PC-9 (cell line): ENCODE measurements at regions not wholly inside any gene's neighbourhood (a gene's known extent, or its start where the extent isn't known, plus 50 kb on each side); places are given as distances from the start of the nearest gene placed in this dataset.

Experiments
- BruUV-seq: library from RNA; stranded (reverse); fragments of 400-500 nt; replicated peaks from 2 replicates; lab custom pipeline; 2021; lab: Mats Ljungman, UMichigan
- CTCF ChIA-PET: fragments of 300-600 bp; sonication (Branson Sonifier 250); formaldehyde crosslinking; loops from one replicate; lab custom pipeline; 2022; ENCODE audit warnings: antibody characterized with exemption; lab: Charles Lee
- POLR2A ChIA-PET: fragments of 300-600 bp; sonication (Branson Sonifier 250); formaldehyde crosslinking; loops from one replicate; lab custom pipeline; 2022; ENCODE audit warnings: antibody characterized with exemption; ENCODE audit not compliant: unreplicated experiment; lab: Charles Lee
- DNase-seq, 2 experiments: peaks; one replicate each; pipeline versions ENCODE4 v3.0.0 to v3.0.0-alpha.2; 2015 to 2022; ENCODE audit warnings: mixed read lengths in 1 of 2
- H2AFZ ChIP-seq: fragments of 200-600 bp; sonication (generic); 2 replicates; pipeline ENCODE4 v1.8.1; 2017; ENCODE audit warnings: antibody characterized with exemption
- H3F3A ChIP-seq: fragments of 200-600 bp; sonication (generic); 2 replicates; pipeline ENCODE4 v1.8.1; 2017; ENCODE audit warnings: antibody characterized with exemption, mild to moderate bottlenecking, low read depth; ENCODE audit not compliant: insufficient read depth
- H3K27ac ChIP-seq: fragments of 200-600 bp; sonication (generic); 2 replicates; pipeline ENCODE4 v1.6.1; 2016; ENCODE audit warnings: mixed run types
- H3K27me3 ChIP-seq: fragments of 200-600 bp; sonication (generic); 2 replicates; pipeline ENCODE4 v1.6.1; 2016; ENCODE audit warnings: low read depth, mixed run types; ENCODE audit not compliant: insufficient read depth
- H3K36me3 ChIP-seq: fragments of 200-600 bp; sonication (generic); 2 replicates; pipeline ENCODE4 v1.6.1; 2016; ENCODE audit warnings: low read depth, mixed run types
- H3K4me1 ChIP-seq: fragments of 200-600 bp; sonication (generic); replicated peaks from 2 replicates; pipeline ENCODE4 v1.6.1; 2016; ENCODE audit warnings: mixed run types; ENCODE audit not compliant: insufficient read depth
- H3K4me2 ChIP-seq: fragments of 200-600 bp; sonication (generic); 2 replicates; pipeline ENCODE4 v1.6.1; 2017; ENCODE audit warnings: mixed run types
- H3K4me3 ChIP-seq: fragments of 200-600 bp; sonication (generic); 2 replicates; pipeline ENCODE4 v1.6.1; 2016; ENCODE audit warnings: mixed run types
- H3K79me2 ChIP-seq: fragments of 200-600 bp; sonication (generic); 2 replicates; pipeline ENCODE4 v1.6.1; 2017; ENCODE audit warnings: low read depth, mixed run types
- H3K9me2 ChIP-seq: fragments of 200-600 bp; sonication (generic); 2 replicates; pipeline ENCODE4 v1.8.1; 2017; ENCODE audit warnings: mild to moderate bottlenecking; ENCODE audit not compliant: insufficient read depth
- H3K9me3 ChIP-seq: fragments of 200-600 bp; sonication (generic); 2 replicates; pipeline ENCODE4 v1.8.1; 2016; ENCODE audit warnings: low read depth; ENCODE audit not compliant: insufficient read depth
- H4K20me1 ChIP-seq: fragments of 200-600 bp; sonication (generic); 2 replicates; pipeline ENCODE4 v1.8.1; 2017; ENCODE audit not compliant: insufficient read depth
- CTCF ChIP-seq: fragments of 200-600 bp; sonication (generic); conservative IDR thresholded peaks from 2 replicates; pipeline ENCODE4 v1.6.1; 2017; ENCODE audit warnings: mixed run types, antibody characterized with exemption, mild to moderate bottlenecking, moderate library complexity
- EZH2 ChIP-seq: fragments of 200-600 bp; sonication (generic); IDR thresholded peaks from 2 replicates; pipeline ENCODE4 v1.8.0; 2017; ENCODE audit warnings: antibody characterized with exemption, low read depth
- intact Hi-C: fragments of 100-400 bp; cut with micrococcal nuclease; formaldehyde crosslinking; loops from one replicate; pipeline ENCODE4 v1.10.0; 2022; ENCODE audit not compliant: unreplicated experiment

- TF ChIP-seq EZH2 (no peak), CTCF (no peak)
- no peaks in the 10 kb centered on the region for H3K4me1 ChIP-seq
- no peaks in the 10 kb centered on the region for H3F3A ChIP-seq
- no peaks in the 10 kb centered on the region for H3K9me2 ChIP-seq
- BruUV-seq: no TSS peak
- no peak overlapping the region for H3K4me3 ChIP-seq
- intact Hi-C loops: no loop called here
- POLR2A ChIA-PET: no interaction called here
- H3K36me3 ChIP-seq: no peaks in the 10 kb centered on the region
- no peak overlapping the region for H3K27ac ChIP-seq
- CTCF ChIA-PET: no interaction called here
- no peak for DNase-seq
- no peaks in the 10 kb centered on the region for H3K27me3 ChIP-seq
- no peak overlapping the region for H2AFZ ChIP-seq
- no peak overlapping the region for H3K4me2 ChIP-seq
- H3K79me2 ChIP-seq: no peaks in the 10 kb centered on the region
- no peaks in the 10 kb centered on the region for H3K9me3 ChIP-seq
- H4K20me1 ChIP-seq: no peaks in the 10 kb centered on the region
These were observed 953.9 kb downstream of the TYW1 start for GRCh38 chr7:67950321-67951083.

- Histone ChIP-seq H2AFZ (no peak overlapping the region), H3F3A (no peaks in the 10 kb centered on the region), H3K4me1 (no peaks in the 10 kb centered on the region), H3K27me3 (no peaks in the 10 kb centered on the region), H3K36me3 (no peaks in the 10 kb centered on the region), H4K20me1 (no peaks in the 10 kb centered on the region), H3K9me3 (no peaks in the 10 kb centered on the region), H3K79me2 (no peaks in the 10 kb centered on the region), H3K27ac (no peak overlapping the region), H3K9me2 (no peaks in the 10 kb centered on the region), H3K4me3 (no peak overlapping the region), H3K4me2 (no peak overlapping the region)
- intact Hi-C loops: no loop called here
- POLR2A ChIA-PET: no interaction called here
- no peak for TF ChIP-seq CTCF
- TF ChIP-seq EZH2: no peak
- CTCF ChIA-PET: no interaction called here
- no TSS peak for BruUV-seq
- no peak for DNase-seq
These were observed 958.4 kb downstream of the TYW1 start for GRCh38 chr7:67955061-67955460.

GRCh38 chr7:67962863-67963262 is 966.2 kb downstream of the TYW1 start:
- intact Hi-C loops: no loop called here
- no peaks in the 10 kb centered on the region for H3K9me3 ChIP-seq
- no peak overlapping the region for H2AFZ ChIP-seq
- H3K27ac ChIP-seq: no peak overlapping the region
- no peaks in the 10 kb centered on the region for H3K79me2 ChIP-seq
- H4K20me1 ChIP-seq: no peaks in the 10 kb centered on the region
- POLR2A ChIA-PET: no interaction called here
- no TSS peak for BruUV-seq
- no peak overlapping the region for H3K4me3 ChIP-seq
- no peak for DNase-seq
- peaks cover 12% of the 10 kb centered on the region; the same call in 1 of the 2 replicates for H3K27me3 ChIP-seq
- H3K4me2 ChIP-seq: no peak overlapping the region
- CTCF ChIA-PET: no interaction called here
- TF ChIP-seq EZH2 (no peak), CTCF (no peak)
- no peaks in the 10 kb centered on the region for H3K36me3 ChIP-seq
- H3K4me1 ChIP-seq: no peaks in the 10 kb centered on the region
- H3F3A ChIP-seq: no peaks in the 10 kb centered on the region
- no peaks in the 10 kb centered on the region for H3K9me2 ChIP-seq
